ENCODE measurements at regions not wholly inside any gene's neighbourhood (a gene's known extent, or its start where the extent isn't known, plus 50 kb on each side); places are given as distances from the start of the nearest gene placed in this dataset.

GRCh38 chr3:177516158-177517011, 319.1 kb upstream of the TBL1XR1 start:
- no peaks in the 10 kb centered on the region for H3K36me3 ChIP-seq
- H3K4me3 ChIP-seq (ENCODE audit: low read depth in 1 of 2, low read length in 1 of 2), result no peak overlapping the region
- H3K27ac ChIP-seq, result no peak overlapping the region
- no peak for TF ChIP-seq CTCF (IDR thresholded peaks at IDR 0.05)
- no peaks in the 10 kb centered on the region for H3K27me3 ChIP-seq
- peaks cover 0 to 6% of the 10 kb centered on the region in 2 experiments for H3K4me1 ChIP-seq (ENCODE audit: control insufficient read depth in 1 of 2, insufficient read depth in 1 of 2, low read depth in 1 of 2, low read length in 1 of 2)
- no peaks in the 10 kb centered on the region for H3K9me3 ChIP-seq

GRCh38 chr3:177517906-177518305, 320.6 kb upstream of the TBL1XR1 start:
- Histone ChIP-seq H3K27ac (no peak overlapping the region), H3K27me3 (no peaks in the 10 kb centered on the region), H3K9me3 (no peaks in the 10 kb centered on the region), H3K36me3 (no peaks in the 10 kb centered on the region), H3K4me3 (ENCODE audit: low read depth in 1 of 2, low read length in 1 of 2) (no peak overlapping the region), H3K4me1 (ENCODE audit: control insufficient read depth in 1 of 2, insufficient read depth in 1 of 2, low read depth in 1 of 2, low read length in 1 of 2) (peaks cover 0 to 6% of the 10 kb centered on the region in 2 experiments)
- TF ChIP-seq CTCF (IDR thresholded peaks at IDR 0.05), result no peak

GRCh38 chr3:177519588-177519987, 322.3 kb upstream of the TBL1XR1 start:
- no peak overlapping the region for H3K27ac ChIP-seq
- TF ChIP-seq CTCF (IDR thresholded peaks at IDR 0.05), result no peak
- no peaks in the 10 kb centered on the region for H3K36me3 ChIP-seq
- H3K4me3 ChIP-seq (ENCODE audit: low read depth in 1 of 2, low read length in 1 of 2), result no peak overlapping the region
- no peaks in the 10 kb centered on the region for H3K27me3 ChIP-seq
- H3K4me1 ChIP-seq (ENCODE audit: control insufficient read depth in 1 of 2, insufficient read depth in 1 of 2, low read depth in 1 of 2, low read length in 1 of 2), result peaks cover 0 to 6% of the 10 kb centered on the region in 2 experiments
- no peaks in the 10 kb centered on the region for H3K9me3 ChIP-seq

GRCh38 chr3:177521305-177521704, 324.0 kb upstream of the TBL1XR1 start:
- H3K4me3 ChIP-seq (ENCODE audit: low read depth in 1 of 2, low read length in 1 of 2), result no peak overlapping the region
- no peaks in the 10 kb centered on the region for H3K4me1 ChIP-seq (ENCODE audit: control insufficient read depth in 1 of 2, insufficient read depth in 1 of 2, low read depth in 1 of 2, low read length in 1 of 2)
- H3K27ac ChIP-seq, result no peak overlapping the region
- H3K36me3 ChIP-seq, result no peaks in the 10 kb centered on the region
- H3K9me3 ChIP-seq, result no peaks in the 10 kb centered on the region
- TF ChIP-seq CTCF (IDR thresholded peaks at IDR 0.05), result no peak
- H3K27me3 ChIP-seq, result no peaks in the 10 kb centered on the region

GRCh38 chr3:177522051-177522450, 324.8 kb upstream of the TBL1XR1 start:
- H3K36me3 ChIP-seq, result no peaks in the 10 kb centered on the region
- H3K27ac ChIP-seq, result no peak overlapping the region
- no peak overlapping the region for H3K4me3 ChIP-seq (ENCODE audit: low read depth in 1 of 2, low read length in 1 of 2)
- no peak for TF ChIP-seq CTCF (IDR thresholded peaks at IDR 0.05)
- no peaks in the 10 kb centered on the region for H3K27me3 ChIP-seq
- no peaks in the 10 kb centered on the region for H3K9me3 ChIP-seq
- H3K4me1 ChIP-seq (ENCODE audit: control insufficient read depth in 1 of 2, insufficient read depth in 1 of 2, low read depth in 1 of 2, low read length in 1 of 2), result no peaks in the 10 kb centered on the region
